ENCODE measurements at regions not wholly inside any gene's neighbourhood (a gene's known extent, or its start where the extent isn't known, plus 50 kb on each side); places are given as distances from the start of the nearest gene placed in this dataset.

- DNase-seq (ENCODE audit: low read depth) = no peak
These were observed 103.7 kb upstream of the TLE3 start for GRCh38 chr15:70201425-70201775.

GRCh38 chr15:70200511-70201424 lies 103.1 kb upstream of the TLE3 start:
- no peak for DNase-seq (ENCODE audit: low read depth)

- no peak for DNase-seq (ENCODE audit: low read depth)
These were observed 102.1 kb upstream of the TLE3 start for GRCh38 chr15:70199540-70200410.

- no peak for DNase-seq (ENCODE audit: low read depth)
These were observed 101.4 kb upstream of the TLE3 start for GRCh38 chr15:70199124-70199482.

GRCh38 chr15:70198441-70199123 lies 100.9 kb upstream of the TLE3 start:
- no peak for DNase-seq (ENCODE audit: low read depth)

GRCh38 chr15:70197945-70198361 lies 100.2 kb upstream of the TLE3 start:
- DNase-seq (ENCODE audit: low read depth) = no peak

GRCh38 chr15:70197318-70197944 lies 99.7 kb upstream of the TLE3 start:
- peak; percentile 43 for DNase-seq (ENCODE audit: low read depth)

GRCh38 chr15:70196372-70197316 lies 98.9 kb upstream of the TLE3 start:
- DNase-seq (ENCODE audit: low read depth) = peak; percentile 98

GRCh38 chr15:70195587-70196305 lies 98.0 kb upstream of the TLE3 start:
- peak; percentile 95 for DNase-seq (ENCODE audit: low read depth)

GRCh38 chr15:70195171-70195570 lies 97.5 kb upstream of the TLE3 start:
- no peak for DNase-seq (ENCODE audit: low read depth)

GRCh38 chr15:70194266-70194665 lies 96.5 kb upstream of the TLE3 start:
- no peak for DNase-seq (ENCODE audit: low read depth)

- no peak for DNase-seq (ENCODE audit: low read depth)
These were observed 96.0 kb upstream of the TLE3 start for GRCh38 chr15:70193734-70194133.

- no peak for DNase-seq (ENCODE audit: low read depth)
These were observed 94.8 kb upstream of the TLE3 start for GRCh38 chr15:70192490-70192889.

- DNase-seq (ENCODE audit: low read depth) = no peak
These were observed 94.3 kb upstream of the TLE3 start for GRCh38 chr15:70192041-70192440.

- DNase-seq (ENCODE audit: low read depth) = no peak
These were observed 93.2 kb upstream of the TLE3 start for GRCh38 chr15:70190965-70191364.

GRCh38 chr15:70189826-70190695 lies 92.3 kb upstream of the TLE3 start:
- DNase-seq (ENCODE audit: low read depth) = no peak

GRCh38 chr15:70188286-70188685 lies 90.6 kb upstream of the TLE3 start:
- DNase-seq (ENCODE audit: low read depth) = no peak

- DNase-seq (ENCODE audit: low read depth) = no peak
These were observed 89.6 kb upstream of the TLE3 start for GRCh38 chr15:70187331-70187730.

GRCh38 chr15:70186152-70186551 lies 88.4 kb upstream of the TLE3 start:
- DNase-seq (ENCODE audit: low read depth) = peak; percentile 61

All from Daoy (cell line).